Thoracic aorta (tissue), 2 donors: ENCODE measurements at regions not wholly inside any gene's neighbourhood (a gene's known extent, or its start where the extent isn't known, plus 50 kb on each side); places are given as distances from the start of the nearest gene placed in this dataset.

Source experiments
- ATAC-seq: fragments of 150-250 bp; one replicate; pipeline ENCODE4 v1.8.0; 2017; ENCODE audit warnings: low read depth; ENCODE audit not compliant: insufficient number of reproducible peaks, low FRiP score
- DNase-seq: peaks from one replicate; pipeline ENCODE4 v3.0.0-alpha.2; 2020; ENCODE audit warnings: low spot score
- H3K27ac ChIP-seq, 2 donors: fragments of 200-600 bp; sonication (generic); 1 replicate in 1 of 2; 2 replicates in 1 of 2; pipeline ENCODE4 v1.5.1; 2016; ENCODE audit warnings: mild to moderate bottlenecking in 2 of 2, moderate library complexity in 2 of 2
- H3K27me3 ChIP-seq: fragments of 200-600 bp; sonication (generic); replicated peaks from 2 replicates; pipeline ENCODE4 v1.6.0; 2016; ENCODE audit warnings: mild to moderate bottlenecking; ENCODE audit not compliant: insufficient read depth
- H3K36me3 ChIP-seq: fragments of 200-600 bp; sonication (generic); one replicate; pipeline ENCODE4 v1.5.1; 2016
- H3K4me1 ChIP-seq, 2 donors: fragments of 200-600 bp; sonication (generic); 1 replicate in 1 of 2; 2 replicates in 1 of 2; pipeline versions ENCODE4 v1.5.1 to v1.6.0; 2016; ENCODE audit warnings: low read depth in 2 of 2, mild to moderate bottlenecking in 1 of 2; ENCODE audit not compliant: control insufficient read depth in 1 of 2
- H3K4me3 ChIP-seq: fragments of 200-600 bp; sonication (generic); 2 replicates; pipeline ENCODE4 v1.5.1; 2016; ENCODE audit warnings: mild to moderate bottlenecking
- H3K9me3 ChIP-seq: fragments of 200-600 bp; sonication (generic); 2 replicates; pipeline ENCODE4 v1.5.1; 2016
- CTCF ChIP-seq: fragments of 200-600 bp; sonication (generic); IDR thresholded peaks from one replicate; pipeline ENCODE4 v1.5.1; 2019; ENCODE audit warnings: antibody characterized with exemption

GRCh38 chr14:62126879-62127478 is 364.8 kb downstream of the SNAPC1 start:
- Histone ChIP-seq H3K4me1 (no peaks in the 10 kb centered on the region), H3K27me3 (no peaks in the 10 kb centered on the region), H3K27ac (no peak overlapping the region), H3K9me3 (no peaks in the 10 kb centered on the region), H3K36me3 (no peaks in the 10 kb centered on the region), H3K4me3 (no peak overlapping the region)
- ATAC-seq = peak; percentile 86
- DNase-seq = no peak
- peak; percentile 36 for TF ChIP-seq CTCF

GRCh38 chr14:62130441-62130840 is 368.2 kb downstream of the SNAPC1 start:
- Histone ChIP-seq H3K4me1 (no peaks in the 10 kb centered on the region), H3K27me3 (no peaks in the 10 kb centered on the region), H3K36me3 (no peaks in the 10 kb centered on the region), H3K4me3 (no peak overlapping the region), H3K27ac (no peak overlapping the region), H3K9me3 (no peaks in the 10 kb centered on the region)
- DNase-seq (no peak), ATAC-seq (no peak)
- TF ChIP-seq CTCF = no peak

GRCh38 chr14:62133776-62134550 is 371.7 kb downstream of the SNAPC1 start:
- Histone ChIP-seq H3K4me3 (no peak overlapping the region), H3K9me3 (no peaks in the 10 kb centered on the region), H3K27ac (no peak overlapping the region), H3K4me1 (no peaks in the 10 kb centered on the region), H3K27me3 (no peaks in the 10 kb centered on the region), H3K36me3 (no peaks in the 10 kb centered on the region)
- TF ChIP-seq CTCF = no peak
- DNase-seq = no peak
- no peak for ATAC-seq

- H3K9me3 ChIP-seq = no peaks in the 10 kb centered on the region
- ATAC-seq = no peak
- H3K27me3 ChIP-seq = no peaks in the 10 kb centered on the region
- DNase-seq = no peak
- H3K4me3 ChIP-seq = no peak overlapping the region
- H3K4me1 ChIP-seq = no peaks in the 10 kb centered on the region
- TF ChIP-seq CTCF = no peak
- H3K27ac ChIP-seq = no peak overlapping the region
- no peaks in the 10 kb centered on the region for H3K36me3 ChIP-seq
These were observed 376.4 kb downstream of the SNAPC1 start for GRCh38 chr14:62138593-62138992.

GRCh38 chr14:62141139-62141538 is 378.9 kb downstream of the SNAPC1 start:
- Histone ChIP-seq H3K36me3 (no peaks in the 10 kb centered on the region), H3K4me3 (no peak overlapping the region), H3K27ac (no peak overlapping the region), H3K4me1 (no peaks in the 10 kb centered on the region), H3K27me3 (no peaks in the 10 kb centered on the region), H3K9me3 (no peaks in the 10 kb centered on the region)
- TF ChIP-seq CTCF = no peak
- ATAC-seq (no peak), DNase-seq (no peak)
